HG03520 (cell line): ENCODE measurements at regions not wholly inside any gene's neighbourhood (a gene's known extent, or its start where the extent isn't known, plus 50 kb on each side); places are given as distances from the start of the nearest gene placed in this dataset.

Experiments used
- ATAC-seq: cut with Tn5 transposase; IDR thresholded peaks from one replicate; pipeline ENCODE4 v1.9.1; 2021; ENCODE audit warnings: mild to moderate bottlenecking, moderate library complexity; ENCODE audit not compliant: unreplicated experiment

DNA sequence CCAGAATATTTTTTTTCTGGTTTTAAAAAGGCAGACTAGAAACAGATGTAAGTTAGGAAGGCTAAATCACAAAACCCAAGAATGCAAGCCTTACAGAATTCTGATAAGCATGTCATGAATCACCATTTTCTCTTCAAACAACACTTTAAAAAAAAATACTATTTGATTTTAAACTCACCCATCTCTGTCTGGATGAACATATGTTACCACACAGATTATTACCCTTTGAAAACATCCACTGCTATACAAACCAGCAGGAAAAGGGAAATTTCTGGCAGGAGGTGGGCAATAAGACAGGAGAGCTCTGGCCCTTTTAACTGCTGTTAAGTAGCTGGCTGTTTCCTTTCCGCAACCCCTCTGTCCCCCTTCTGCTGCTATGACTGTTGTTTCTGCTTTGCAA lies 317.7 kb upstream of the NOCT start:
- no peak for ATAC-seq

DNA sequence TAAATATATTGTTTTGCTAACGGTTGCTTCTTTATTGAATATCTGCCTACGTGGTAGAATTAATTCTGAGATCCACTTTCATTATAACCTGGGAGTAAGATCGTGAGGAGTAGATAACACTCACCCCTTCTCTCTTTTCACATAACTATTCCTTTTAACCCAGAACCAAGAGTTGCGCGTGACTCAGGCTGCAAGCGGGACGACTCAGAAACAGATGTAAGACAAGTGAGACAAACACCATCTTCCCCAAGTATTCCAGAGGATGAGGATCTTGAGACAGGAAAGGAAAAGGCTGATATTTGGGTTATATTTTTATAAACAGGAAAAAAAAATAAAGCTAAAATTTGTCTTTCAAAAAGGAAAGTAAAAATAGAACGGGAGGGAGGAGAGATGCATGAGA lies 318.8 kb upstream of the NOCT start:
- ATAC-seq, result no peak

DNA sequence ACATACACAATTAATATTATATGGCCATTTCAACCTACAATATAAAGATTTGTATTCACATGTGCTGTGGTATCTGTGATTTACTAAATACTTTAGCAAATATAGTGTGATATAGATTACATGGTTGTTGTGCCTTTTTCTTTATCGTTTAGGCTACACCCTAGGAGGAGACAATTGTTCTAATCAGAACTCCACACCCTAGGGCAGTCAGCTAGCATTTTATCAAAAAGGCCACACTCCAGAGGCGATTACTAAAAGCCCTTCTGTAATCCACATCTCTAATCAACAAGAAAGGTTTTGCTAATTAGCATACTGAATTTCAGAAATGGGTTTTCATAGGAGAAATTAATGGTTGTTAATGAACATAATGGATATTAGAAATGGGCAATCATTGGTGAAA lies 319.5 kb upstream of the NOCT start:
- ATAC-seq, result no peak

DNA sequence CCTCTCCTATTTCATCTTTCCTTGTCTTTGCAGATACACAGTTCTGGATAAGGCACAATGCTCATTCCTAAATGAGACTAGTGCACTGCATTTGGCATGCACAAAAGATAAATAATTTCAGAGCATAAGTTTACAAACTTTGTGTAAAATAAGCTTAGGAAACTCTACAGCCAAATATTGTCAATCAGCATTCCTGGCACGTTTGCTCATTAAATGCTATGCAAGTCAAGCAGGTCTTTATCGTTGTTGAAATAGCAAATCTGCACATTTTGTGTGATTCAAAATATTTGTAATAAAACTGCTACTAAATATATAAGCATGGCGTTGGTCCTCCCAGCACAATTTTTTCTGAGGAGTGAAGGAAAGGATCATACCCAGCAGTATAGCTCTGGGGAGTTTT lies 322.1 kb upstream of the NOCT start:
- no peak for ATAC-seq

DNA sequence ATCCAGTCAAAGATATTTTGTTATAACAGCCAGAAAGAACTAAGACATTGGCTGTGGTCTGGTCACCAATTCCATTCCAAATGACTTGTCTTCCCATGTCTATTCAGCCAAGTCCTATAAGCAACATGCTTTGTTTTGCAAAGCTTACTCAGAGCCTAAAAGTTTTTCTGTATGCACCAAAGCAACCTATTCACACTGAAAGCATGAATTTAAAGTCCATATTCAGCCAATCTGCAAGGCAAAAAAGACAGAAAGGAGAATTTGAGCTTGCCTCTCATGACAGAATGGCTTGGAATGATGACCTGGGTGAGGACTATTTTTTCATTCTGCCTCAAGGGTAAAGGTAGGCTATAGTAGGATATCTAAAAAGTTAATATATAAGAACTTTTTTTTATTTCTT lies 323.2 kb upstream of the NOCT start:
- ATAC-seq, result no peak

DNA sequence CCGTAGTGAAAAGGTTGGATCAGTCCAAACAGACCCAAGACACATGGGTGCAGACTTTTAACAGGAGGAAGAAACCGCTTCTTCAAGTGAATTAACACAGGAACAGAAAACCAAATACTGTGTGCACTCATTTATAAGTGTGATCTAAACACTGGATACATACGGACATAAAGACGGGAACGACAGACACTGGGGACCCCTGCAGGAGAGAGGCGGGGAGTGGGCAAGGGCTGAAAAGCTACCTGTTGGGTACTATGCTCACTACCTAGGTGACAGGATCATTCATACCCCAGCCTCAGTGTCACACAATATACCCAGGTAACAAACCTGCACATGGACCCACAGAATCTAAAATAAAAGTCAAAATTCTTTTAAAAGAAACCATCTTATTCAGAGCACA lies 326.0 kb upstream of the NOCT start:
- no peak for ATAC-seq

DNA sequence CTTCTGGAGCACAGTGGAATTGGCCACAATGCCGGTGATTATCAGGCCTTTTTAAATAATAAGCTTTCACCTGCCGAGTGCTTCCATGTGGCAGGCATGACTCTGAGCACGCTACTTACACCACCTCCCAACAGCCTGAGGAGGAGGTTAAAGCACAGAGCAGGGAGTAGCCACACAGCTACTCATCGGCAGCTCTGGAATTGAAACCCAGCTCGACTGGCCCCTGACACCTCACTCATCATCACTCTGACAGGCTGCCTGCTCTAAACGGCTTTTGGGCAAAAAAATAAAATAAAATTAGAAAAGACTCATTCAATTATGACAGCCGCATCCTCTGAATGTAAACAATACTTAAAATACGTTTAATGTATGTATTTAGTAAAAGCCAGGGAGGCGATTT lies 326.4 kb upstream of the NOCT start:
- no peak for ATAC-seq

DNA sequence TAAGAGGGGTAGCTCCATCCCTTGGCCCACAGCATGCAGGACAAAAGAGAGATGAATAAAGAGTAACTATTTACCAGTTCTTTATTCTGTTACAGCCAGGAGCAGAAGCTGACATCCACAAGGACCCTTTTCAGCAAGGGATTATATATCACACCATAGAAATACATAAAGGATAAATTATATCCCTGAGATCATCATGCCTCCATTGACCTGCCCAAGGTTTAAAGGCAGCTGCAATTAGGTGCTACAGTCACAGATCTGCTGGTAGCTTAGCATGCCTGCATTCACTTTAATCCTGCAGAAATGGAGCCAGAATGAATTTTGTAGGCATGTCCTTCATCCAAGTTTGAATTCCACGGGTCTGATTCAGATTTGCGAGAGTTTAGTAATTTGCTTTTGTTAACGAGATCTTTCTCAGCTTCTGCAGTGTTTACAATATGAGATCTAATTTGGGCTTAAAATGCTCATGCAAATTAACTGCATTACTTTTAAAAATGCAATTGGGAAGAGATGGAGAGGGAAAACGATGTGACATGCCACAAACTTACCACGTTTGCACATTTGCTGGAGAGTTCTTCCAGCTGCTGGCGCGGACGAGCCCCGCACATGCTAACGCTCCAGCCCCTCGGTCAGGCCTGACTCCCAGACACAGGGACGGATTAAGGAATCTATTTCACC lies 327.0 kb upstream of the NOCT start:
- ATAC-seq, result no peak

DNA sequence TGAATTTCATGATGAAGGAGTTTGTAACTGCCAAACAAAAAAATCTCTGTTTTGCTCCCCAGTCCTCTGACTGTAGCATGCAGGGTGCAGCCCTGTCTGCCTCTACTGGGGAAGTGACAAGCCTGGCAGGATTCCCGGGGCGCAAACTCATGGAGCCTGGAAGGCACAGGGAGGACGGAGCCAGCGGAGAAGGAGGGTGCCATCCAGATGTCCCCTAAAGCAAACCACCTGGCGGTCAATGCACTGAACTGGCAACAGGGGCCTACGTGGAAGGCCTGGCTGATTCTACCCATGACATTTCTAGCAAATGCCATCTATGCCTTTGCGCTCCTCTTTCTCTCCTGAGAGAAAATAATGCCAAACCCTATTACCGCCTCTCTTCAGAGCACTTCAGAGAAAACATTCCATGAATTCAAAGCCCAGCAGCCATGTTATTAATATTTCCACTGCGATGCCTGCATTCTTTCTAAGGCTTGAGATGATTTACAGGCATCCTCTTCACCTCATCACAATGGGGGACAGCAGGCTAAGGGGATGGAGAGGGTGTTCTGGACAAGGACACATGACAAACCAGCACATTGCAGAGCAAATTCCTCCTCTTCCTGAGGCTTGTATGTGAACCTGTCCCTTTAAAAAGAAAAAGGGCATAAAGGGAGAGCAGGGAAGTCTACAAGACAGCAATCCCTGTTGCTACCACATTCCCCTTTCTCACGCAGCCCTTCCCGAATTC lies 329.3 kb upstream of the NOCT start:
- ATAC-seq, result no peak

DNA sequence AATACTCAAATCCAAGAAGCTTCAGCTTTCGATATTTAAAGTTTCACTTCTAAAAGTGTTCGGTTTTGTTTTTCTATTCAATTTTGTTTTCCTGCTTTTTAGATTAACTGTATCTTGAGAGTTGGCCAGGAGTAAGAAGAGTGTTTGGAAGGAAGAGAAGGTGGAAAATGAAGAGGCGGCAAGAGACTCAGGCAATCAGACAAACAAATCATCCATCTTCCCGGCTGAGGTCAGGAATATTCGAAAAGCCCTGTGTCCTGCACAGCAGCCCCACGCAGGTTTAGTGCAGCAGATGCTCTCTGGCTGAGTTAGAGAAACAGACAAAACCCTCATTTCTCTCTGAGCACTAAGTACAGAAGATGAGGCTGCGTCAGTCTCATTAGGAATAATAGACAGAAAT lies 330.3 kb upstream of the NOCT start:
- ATAC-seq, result no peak

DNA sequence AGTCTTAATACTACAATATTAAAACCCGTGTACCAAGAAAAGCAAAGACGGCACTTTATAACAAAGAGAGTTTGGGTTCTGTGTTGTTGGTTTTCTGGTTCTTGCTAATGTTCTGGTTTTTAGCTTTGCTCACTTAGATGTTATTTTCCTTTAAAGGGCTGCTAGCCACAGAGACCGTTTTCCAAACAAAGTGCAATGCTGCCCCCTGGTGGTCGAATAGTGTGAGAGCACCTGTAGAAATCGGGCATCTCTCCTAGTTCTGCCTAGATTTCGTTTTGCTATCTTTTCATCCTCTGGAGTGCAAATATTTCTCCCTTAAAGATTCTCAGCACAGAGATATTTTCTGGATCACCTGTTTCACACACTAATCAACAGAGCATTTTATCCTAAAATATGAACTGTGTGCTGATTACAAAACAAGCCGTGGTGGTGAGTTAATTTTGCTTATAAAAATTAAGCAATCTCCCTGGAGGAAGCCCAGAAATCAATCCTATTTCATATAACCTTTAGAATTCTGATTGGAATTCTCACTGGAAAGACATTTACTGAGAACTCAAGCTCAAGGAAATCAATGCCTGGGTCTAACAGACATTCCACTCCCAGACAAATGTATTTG lies 334.5 kb upstream of the NOCT start:
- ATAC-seq, result peak; percentile 75

DNA sequence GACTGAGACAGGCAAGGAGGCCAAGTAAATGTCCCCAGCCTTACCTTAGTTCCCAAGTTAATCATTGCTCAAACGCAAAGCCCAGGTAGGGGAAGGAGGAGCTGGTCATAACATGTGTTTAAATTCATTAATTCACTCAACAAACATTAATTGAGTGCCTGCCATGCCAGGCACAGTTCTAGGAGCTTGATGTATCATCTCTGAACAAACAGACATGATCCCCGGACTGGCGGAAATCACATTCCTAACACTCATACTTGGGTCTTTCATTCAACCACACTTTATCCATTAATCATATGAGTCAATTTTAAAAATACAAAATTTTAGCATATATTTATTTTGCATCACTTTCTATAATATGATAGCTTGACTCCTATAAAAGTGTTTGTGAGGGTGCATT lies 335.3 kb upstream of the NOCT start:
- no peak for ATAC-seq

DNA sequence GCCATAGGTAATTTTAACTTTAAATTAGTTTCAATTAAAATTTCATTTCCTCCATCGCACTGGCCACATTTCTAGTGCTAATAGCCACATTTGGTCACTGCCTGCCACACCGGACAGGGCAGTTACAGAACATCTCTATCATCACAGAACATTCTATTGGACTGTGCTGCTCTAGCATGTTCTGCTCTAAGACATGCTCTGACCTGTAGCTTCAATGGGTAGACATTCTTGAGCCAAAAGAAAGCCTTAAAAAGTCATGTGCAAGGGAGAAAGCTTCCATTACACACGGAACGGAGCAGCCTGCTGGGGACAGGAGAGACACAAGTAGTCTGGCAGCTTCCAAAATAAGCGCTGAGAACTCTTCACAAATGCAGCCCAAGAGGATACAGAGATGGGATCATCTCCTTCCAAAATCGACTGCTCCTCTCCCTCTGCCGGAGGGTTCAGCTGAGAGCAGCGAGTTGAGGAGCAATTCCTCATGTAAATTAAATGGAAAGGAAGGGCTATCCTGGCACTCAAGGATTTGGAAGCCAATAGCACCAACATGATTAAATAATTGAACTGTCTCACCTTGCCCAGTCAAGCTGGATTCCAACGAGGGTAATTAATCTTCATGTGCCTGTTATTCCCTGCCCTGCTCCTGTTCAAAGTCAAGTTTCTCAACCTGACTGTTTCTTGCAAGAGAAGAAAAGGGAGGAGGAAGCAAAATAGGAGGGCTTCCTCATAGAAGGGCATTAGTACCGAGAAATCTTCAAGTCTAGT lies 336.4 kb upstream of the NOCT start:
- no peak for ATAC-seq

DNA sequence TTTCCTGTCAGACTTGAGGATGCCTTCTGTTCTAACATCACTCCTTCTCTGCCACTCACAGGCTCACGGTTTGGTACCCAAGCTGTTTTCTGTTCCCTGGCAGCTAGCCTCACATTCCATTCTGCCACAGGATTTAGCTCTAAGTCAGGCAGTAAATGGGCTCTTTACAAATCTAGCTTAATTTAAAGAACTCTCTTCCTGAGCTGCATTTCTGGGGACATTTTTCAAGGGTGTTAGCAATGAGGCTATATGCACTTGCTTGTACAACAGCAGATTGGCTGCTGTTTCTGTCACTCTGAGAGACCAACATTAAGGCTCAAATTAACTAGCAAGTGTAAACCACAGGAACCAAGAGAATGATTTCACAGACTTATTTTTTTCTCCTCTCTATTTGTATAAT lies 337.8 kb upstream of the NOCT start:
- ATAC-seq, result no peak

DNA sequence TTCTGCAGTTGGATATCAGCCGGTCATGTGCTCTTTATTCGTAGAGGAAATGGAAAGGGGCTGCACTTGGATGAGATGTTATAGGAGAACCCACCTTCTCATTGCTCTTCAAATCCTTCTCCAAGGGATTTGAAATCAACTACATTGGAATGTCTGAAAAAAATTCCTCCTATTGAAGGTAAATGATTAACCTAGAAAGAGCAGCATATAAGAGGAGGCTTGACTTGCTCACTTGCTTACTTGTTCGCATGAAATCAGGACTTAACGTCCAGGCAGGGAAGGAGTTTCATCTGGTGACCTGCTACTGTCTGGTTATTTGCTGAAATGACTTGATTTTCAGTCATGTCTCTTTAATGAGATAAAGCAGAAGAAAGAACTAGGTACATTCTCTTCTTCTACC lies 338.4 kb upstream of the NOCT start:
- no peak for ATAC-seq

DNA sequence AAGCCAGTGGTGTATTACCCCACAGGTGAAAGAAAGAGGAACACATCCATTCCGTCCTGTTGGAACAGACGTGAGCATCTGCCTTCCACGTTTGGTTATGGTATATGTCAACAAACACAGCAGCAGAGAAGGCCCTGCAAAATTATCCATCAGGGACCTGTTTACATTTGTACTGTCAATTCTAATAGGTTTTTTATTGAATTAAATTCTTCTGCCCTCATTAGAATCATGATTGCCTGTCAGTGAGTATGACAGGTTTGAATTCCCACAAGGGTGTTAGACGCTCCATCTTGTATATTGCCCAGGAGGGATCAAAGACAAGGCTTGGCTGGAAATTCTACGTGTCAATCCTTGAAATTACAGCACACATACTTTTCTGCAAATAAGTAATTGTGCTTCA lies 339.9 kb upstream of the NOCT start:
- ATAC-seq, result no peak

DNA sequence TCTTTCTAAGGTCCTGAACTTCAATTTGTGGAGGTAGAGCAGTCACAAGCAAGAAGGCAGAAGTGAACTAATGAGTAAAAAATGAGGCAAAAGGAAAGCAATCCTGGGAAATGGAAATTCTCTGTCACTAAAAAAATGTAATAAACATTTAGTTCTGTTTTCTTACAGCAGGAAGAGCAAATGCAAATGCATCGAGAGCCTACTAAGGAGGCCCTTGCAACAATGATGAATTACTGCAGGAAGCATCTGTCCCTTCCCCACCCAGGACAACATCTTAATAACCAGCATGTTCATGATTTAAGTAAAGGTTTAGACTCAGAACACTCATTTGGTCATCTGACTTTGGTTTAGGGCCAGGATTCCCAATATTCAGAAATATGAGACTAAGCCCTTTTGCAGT lies 341.4 kb upstream of the NOCT start:
- ATAC-seq, result no peak

DNA sequence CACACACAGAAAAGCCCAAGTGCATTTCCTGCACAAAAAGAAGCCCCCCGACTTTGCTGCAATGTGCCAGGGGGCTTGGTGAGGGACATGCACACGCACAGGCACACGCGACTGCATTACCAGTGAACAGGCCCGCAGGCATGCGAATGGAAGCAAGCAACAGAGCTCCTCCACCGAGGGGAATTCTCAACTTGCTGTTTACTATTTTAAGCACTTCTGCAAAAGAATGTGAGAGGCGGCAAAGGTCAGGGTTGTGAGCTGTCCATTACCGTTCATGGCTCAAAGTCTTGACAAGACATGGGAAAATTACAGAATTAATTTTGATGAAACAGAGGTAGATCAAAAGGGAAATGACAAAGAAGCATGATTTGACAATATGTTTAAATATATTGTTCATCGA lies 342.5 kb upstream of the NOCT start:
- no peak for ATAC-seq

DNA sequence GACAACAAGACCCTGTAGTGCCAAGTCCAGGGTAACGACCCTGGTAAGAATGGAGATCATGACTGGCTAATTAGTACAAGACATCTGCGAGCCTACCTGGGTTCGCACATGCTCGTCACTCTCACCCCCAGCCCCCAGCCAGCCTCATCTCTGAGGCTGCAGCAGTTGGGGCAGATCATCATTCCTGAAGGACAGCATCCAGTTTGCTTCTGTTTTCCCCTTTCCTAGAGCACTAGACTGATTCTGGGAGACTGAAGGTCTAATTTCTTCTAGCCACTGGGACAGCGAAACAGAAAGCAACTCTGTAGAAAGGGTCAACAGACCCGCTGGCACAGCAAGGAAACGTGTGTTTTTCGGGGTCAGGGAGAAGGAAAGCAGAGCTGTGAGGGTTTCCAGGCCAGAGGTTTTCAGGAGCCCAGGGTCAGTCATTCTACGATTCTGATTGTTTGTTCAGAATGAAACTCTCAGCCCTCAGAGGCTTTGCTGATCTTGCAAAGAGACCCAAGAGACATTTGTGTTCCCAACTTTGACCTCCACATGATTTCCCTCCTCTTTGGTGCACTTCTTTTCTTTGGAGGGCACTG lies 343.1 kb upstream of the NOCT start:
- peak; percentile 44 for ATAC-seq

DNA sequence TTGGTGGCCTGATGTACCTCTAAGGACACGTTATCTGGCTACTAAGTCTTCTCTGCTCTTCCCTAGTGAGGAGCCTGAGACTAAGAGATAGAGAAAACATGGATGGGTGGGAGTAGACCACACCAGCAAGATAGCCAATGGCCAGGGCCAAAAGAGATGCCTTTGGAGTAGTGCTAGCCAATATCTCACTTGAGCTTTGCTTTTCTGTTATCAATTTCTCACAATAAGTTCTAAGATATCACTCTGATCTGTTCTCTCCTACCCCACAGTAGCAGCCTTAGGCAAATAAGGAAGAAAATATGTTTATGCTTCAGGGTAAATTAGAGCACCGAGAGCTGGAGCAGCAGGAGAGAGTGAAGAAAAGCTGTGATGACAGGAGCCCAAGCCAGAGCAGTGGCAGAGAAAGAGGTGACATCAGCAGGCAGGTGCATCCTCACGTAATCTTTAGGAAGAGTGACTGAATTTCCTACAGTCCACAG lies 343.9 kb upstream of the NOCT start:
- ATAC-seq, result no peak

DNA sequence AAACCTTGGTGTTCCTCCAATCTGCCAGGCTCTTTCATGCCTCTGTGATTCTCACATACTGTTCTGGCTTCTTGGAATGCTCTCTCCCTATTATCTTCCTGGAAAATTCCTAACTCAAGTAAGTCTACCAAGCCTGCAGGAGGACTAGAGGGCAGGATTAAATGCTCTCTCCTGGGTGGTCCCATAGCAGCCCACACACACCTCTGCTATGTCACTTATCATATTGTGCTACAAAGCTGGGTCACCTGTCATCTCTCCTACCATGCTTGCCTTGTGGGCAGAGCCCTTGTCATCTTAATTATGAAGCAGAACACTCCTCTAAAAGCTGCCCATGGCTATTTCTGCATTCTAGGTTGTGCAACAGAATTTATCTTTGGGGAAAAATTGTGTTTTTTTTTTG lies 344.5 kb upstream of the NOCT start:
- no peak for ATAC-seq
